Adipocyte (in vitro differentiated cells): ENCODE measurements at regions not wholly inside any gene's neighbourhood (a gene's known extent, or its start where the extent isn't known, plus 50 kb on each side); places are given as distances from the start of the nearest gene placed in this dataset.

Source experiments
- DNase-seq: peaks from one replicate; pipeline ENCODE4 v3.0.0-alpha.2; 2015; ENCODE audit warnings: low read depth
- H3K27me3 ChIP-seq: replicated peaks from 2 replicates; pipeline ENCODE4 v1.7.0; 2013; ENCODE audit warnings: mild to moderate bottlenecking, low read length, moderate library complexity; ENCODE audit not compliant: control insufficient read depth, insufficient read depth
- H3K36me3 ChIP-seq: 2 replicates; pipeline ENCODE4 v1.7.0; 2013; ENCODE audit warnings: low read length, mild to moderate bottlenecking, moderate library complexity; ENCODE audit not compliant: control insufficient read depth, insufficient read depth, severe bottlenecking
- H3K4me1 ChIP-seq: 2 replicates; pipeline ENCODE4 v1.7.0; 2013; ENCODE audit warnings: mild to moderate bottlenecking, low read length, moderate library complexity; ENCODE audit not compliant: control insufficient read depth, insufficient read depth
- H3K4me3 ChIP-seq: 2 replicates; pipeline ENCODE4 v1.7.0; 2013; ENCODE audit warnings: mild to moderate bottlenecking, low read length, moderate library complexity
- H3K9ac ChIP-seq: 2 replicates; pipeline ENCODE4 v1.7.0; 2013; ENCODE audit warnings: mild to moderate bottlenecking, low read length, moderate library complexity
- H3K9me3 ChIP-seq: 2 replicates; pipeline ENCODE4 v1.7.0; 2013; ENCODE audit warnings: mild to moderate bottlenecking, low read length, moderate library complexity; ENCODE audit not compliant: control insufficient read depth

GRCh38 chr9:118059484-118060278 lies 355.5 kb downstream of the TLR4 start:
- no peaks in the 10 kb centered on the region for H3K36me3 ChIP-seq
- no peaks in the 10 kb centered on the region for H3K27me3 ChIP-seq
- H3K4me1 ChIP-seq = no peaks in the 10 kb centered on the region
- H3K9ac ChIP-seq = no peak overlapping the region
- DNase-seq = peak; percentile 20
- H3K4me3 ChIP-seq = no peak overlapping the region
- H3K9me3 ChIP-seq = no peaks in the 10 kb centered on the region

GRCh38 chr9:118083161-118083560 lies 379.0 kb downstream of the TLR4 start:
- DNase-seq = no peak
- no peak overlapping the region for H3K4me3 ChIP-seq
- H3K27me3 ChIP-seq = no peaks in the 10 kb centered on the region
- no peaks in the 10 kb centered on the region for H3K9me3 ChIP-seq
- no peaks in the 10 kb centered on the region for H3K4me1 ChIP-seq
- no peaks in the 10 kb centered on the region for H3K36me3 ChIP-seq
- H3K9ac ChIP-seq = no peak overlapping the region

- no peaks in the 10 kb centered on the region for H3K9me3 ChIP-seq
- no peak overlapping the region for H3K4me3 ChIP-seq
- no peak overlapping the region for H3K9ac ChIP-seq
- H3K36me3 ChIP-seq = no peaks in the 10 kb centered on the region
- no peak for DNase-seq
- H3K27me3 ChIP-seq = no peaks in the 10 kb centered on the region
- H3K4me1 ChIP-seq = no peaks in the 10 kb centered on the region
These were observed 383.9 kb downstream of the TLR4 start for GRCh38 chr9:118088090-118088489.

- Histone ChIP-seq H3K9me3 (peaks cover 6% of the 10 kb centered on the region), H3K4me1 (no peaks in the 10 kb centered on the region), H3K27me3 (no peaks in the 10 kb centered on the region), H3K36me3 (no peaks in the 10 kb centered on the region), H3K4me3 (no peak overlapping the region), H3K9ac (no peak overlapping the region)
- no peak for DNase-seq
These were observed 387.0 kb downstream of the TLR4 start for GRCh38 chr9:118091226-118091625.

DNA sequence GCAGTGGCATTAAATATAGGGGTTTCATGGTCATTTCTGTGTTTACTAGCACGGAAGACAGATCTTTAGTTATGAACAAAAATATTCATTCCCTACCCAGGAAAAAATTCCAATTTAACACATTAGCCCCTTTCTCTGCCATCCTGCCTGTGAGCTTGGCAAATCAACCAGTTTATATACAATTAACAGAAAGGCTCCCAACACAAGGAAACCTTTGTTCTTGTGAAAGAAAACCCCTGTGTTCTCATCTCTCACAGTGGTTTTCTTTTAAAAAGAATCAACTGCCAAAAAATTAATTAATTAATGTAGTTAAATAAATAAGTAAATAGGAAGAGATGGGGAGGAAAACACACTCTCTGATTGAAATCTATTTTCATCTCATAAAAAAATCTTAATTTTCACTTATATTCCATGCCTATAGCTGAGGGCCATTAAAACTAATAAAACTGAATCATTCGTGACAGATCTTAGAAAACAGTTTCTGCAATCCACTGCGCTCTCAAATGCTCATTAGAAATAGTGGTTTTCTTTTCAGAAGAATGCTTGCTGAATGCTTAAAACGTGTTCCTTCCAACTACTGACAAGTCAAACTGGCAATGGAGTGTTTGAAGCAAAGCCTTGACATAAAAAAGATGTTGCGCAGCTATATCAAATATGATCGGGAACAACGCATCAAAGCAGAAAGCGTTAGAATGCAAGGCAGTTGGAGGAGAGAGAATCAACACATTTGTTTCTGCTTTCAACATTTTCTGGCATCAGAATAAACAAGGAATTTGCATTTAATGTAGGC lies 387.7 kb downstream of the TLR4 start:
- no peak for DNase-seq
- no peak overlapping the region for H3K9ac ChIP-seq
- no peaks in the 10 kb centered on the region for H3K36me3 ChIP-seq
- H3K4me1 ChIP-seq = no peaks in the 10 kb centered on the region
- H3K4me3 ChIP-seq = no peak overlapping the region
- H3K9me3 ChIP-seq = peaks cover 6% of the 10 kb centered on the region
- no peaks in the 10 kb centered on the region for H3K27me3 ChIP-seq

DNA sequence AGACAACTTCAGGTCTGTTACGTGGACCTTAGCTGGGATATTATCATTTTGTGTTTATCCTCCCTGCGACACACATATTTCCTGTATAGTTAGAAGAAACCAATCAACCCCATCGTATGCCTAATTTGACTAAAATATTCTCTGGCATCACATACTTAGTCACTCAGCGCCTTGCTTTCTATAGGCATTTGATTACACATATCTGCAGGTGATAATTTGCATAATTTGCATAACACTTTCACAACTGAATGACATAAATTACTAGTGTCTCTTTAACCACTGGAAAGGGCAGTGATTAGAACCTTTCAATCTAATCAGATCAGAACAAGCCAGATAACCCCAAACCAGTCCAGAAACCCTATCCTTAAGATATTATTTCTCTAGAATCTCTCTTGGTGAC lies 390.2 kb downstream of the TLR4 start:
- Histone ChIP-seq H3K9ac (no peak overlapping the region), H3K27me3 (no peaks in the 10 kb centered on the region), H3K4me3 (no peak overlapping the region), H3K4me1 (no peaks in the 10 kb centered on the region), H3K36me3 (no peaks in the 10 kb centered on the region), H3K9me3 (peaks cover 6% of the 10 kb centered on the region)
- no peak for DNase-seq

DNA sequence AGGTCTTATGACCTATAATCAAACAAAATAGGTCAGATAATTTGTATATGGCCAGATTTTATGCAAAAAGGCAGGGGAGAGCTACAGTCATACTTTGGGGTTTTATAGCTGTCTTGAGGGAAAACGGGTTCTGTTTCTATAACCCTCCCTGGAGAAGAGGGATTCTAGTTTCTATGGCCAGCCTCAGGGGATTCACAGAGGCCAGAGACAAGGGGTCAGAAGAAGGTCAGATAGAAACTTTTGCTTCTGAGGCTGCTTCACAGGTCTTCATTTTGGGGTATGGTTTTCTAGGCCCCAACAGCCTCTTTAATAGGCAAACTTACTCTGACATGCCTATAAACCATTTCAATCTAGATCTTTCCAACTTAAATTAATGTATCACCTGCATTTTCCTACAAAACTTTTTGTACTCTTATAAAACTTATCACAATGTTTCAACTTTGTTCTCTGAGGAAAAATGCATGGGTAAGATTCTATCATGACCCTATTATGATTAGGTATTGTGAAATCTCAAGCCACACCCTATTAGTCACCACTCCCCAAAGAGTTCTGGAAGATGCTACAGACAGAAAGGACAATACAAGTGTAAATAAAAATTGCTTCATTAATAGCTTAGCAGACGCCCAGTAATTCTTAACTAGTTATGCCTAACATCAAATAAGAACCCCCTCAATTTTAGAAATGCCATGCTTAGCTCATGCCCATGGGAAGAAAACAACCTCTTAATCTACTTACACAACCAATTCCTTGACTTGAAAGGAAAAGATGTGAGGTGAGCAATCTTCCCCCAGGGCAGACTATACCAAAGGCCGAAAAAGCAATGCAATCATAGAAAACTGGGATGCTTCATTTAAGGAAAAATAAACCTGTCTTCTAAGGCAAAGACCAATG lies 396.6 kb downstream of the TLR4 start:
- DNase-seq = no peak
- Histone ChIP-seq H3K36me3 (no peaks in the 10 kb centered on the region), H3K27me3 (no peaks in the 10 kb centered on the region)

GRCh38 chr9:118104363-118104762 lies 400.2 kb downstream of the TLR4 start:
- H3K9me3 ChIP-seq = no peaks in the 10 kb centered on the region
- no peak overlapping the region for H3K4me3 ChIP-seq
- no peak for DNase-seq
- no peak overlapping the region for H3K9ac ChIP-seq
- no peaks in the 10 kb centered on the region for H3K27me3 ChIP-seq
- no peaks in the 10 kb centered on the region for H3K4me1 ChIP-seq
- H3K36me3 ChIP-seq = no peaks in the 10 kb centered on the region

More for the DNA sequence above, 396.6 kb downstream of the TLR4 start:
- H3K4me3 ChIP-seq = no peak overlapping the region
- H3K9ac ChIP-seq = no peak overlapping the region
- H3K9me3 ChIP-seq = no peaks in the 10 kb centered on the region
- H3K4me1 ChIP-seq = no peaks in the 10 kb centered on the region

DNA sequence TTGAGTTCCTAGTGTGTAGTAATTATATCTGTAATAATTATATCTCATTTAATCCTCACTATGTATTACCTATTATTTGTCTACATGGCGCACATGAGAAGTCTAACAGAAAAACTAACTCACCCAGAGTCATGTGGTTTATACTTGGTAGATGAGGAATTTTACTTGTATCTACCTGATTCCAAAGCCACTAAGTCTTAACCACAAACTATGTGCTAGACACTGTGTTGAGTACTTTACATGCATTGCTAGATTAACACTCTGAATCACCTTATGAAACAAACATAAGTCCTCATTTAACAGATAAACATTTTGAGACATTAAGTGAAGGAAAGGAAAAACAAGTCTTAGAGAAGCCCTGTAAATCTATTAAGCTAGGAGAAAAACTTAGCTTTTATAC lies 404.8 kb downstream of the TLR4 start:
- DNase-seq = no peak
- Histone ChIP-seq H3K36me3 (no peaks in the 10 kb centered on the region), H3K4me3 (no peak overlapping the region)

DNA sequence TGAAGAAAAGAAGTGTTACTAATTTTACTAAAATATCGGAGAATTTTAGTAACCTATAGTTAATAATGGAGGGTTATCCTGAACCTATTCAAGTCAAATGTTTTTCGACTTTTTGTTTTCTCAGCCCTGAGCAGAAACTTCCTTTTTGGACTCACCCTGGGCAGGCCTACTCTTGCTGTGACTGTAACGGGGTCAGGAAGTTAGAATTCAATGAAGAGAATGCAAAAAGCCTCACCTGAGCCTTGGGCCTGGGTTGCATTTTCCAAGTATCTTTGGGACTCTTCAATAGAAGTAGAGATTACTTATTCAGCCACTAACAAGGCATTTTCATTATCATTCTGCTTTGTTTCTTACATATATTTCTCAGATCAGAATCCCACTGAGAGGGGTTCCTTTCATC lies 405.3 kb downstream of the TLR4 start:
- no peak overlapping the region for H3K9ac ChIP-seq
- no peak overlapping the region for H3K4me3 ChIP-seq
- no peaks in the 10 kb centered on the region for H3K9me3 ChIP-seq
- no peak for DNase-seq
- no peaks in the 10 kb centered on the region for H3K4me1 ChIP-seq
- H3K36me3 ChIP-seq = no peaks in the 10 kb centered on the region
- H3K27me3 ChIP-seq = no peaks in the 10 kb centered on the region

More for the DNA sequence above, 404.8 kb downstream of the TLR4 start:
- no peak overlapping the region for H3K9ac ChIP-seq
- H3K4me1 ChIP-seq = no peaks in the 10 kb centered on the region
- H3K27me3 ChIP-seq = no peaks in the 10 kb centered on the region
- H3K9me3 ChIP-seq = no peaks in the 10 kb centered on the region

- Histone ChIP-seq H3K27me3 (no peaks in the 10 kb centered on the region), H3K9ac (no peak overlapping the region), H3K9me3 (peaks cover 3% of the 10 kb centered on the region), H3K36me3 (no peaks in the 10 kb centered on the region), H3K4me1 (no peaks in the 10 kb centered on the region), H3K4me3 (no peak overlapping the region)
- DNase-seq = no peak
These were observed 417.2 kb downstream of the TLR4 start for GRCh38 chr9:118121361-118121760.
